IMR-90 (cell line): ENCODE measurements at regions not wholly inside any gene's neighbourhood (a gene's known extent, or its start where the extent isn't known, plus 50 kb on each side); places are given as distances from the start of the nearest gene placed in this dataset.

Experiments
- ATAC-seq: fragments of 200-7000 bp; cut with Tn5 transposase; 2 replicates; pipeline ENCODE4 v1.9.1; 2020; ENCODE audit warnings: low read depth, mild to moderate bottlenecking, moderate library complexity
- BruUV-seq: library from RNA; stranded (reverse); fragments of 400-500 nt; replicated peaks from 2 replicates; lab custom pipeline; 2021; lab: Mats Ljungman, UMichigan
- CTCF ChIA-PET: fragments of 300-600 bp; formaldehyde crosslinking; extraction: SDS; loops from one replicate; lab custom pipeline; 2021; ENCODE audit warnings: antibody characterized with exemption; lab: Yijun Ruan, JAX
- POLR2A ChIA-PET: fragments of 300-600 bp; sonication (Branson Sonifier 250); formaldehyde crosslinking; loops from one replicate; lab custom pipeline; 2022; ENCODE audit warnings: antibody characterized with exemption; ENCODE audit not compliant: unreplicated experiment; lab: Charles Lee
- DNase-seq: peaks from one replicate; pipeline ENCODE4 v3.0.0; 2013
- H2AFZ ChIP-seq: replicated peaks from 2 replicates; pipeline ENCODE3; 2013; ENCODE audit warnings: low read length, mild to moderate bottlenecking; ENCODE audit not compliant: poor library complexity
- H2AK5ac ChIP-seq: 2 replicates; pipeline ENCODE4 v1.6.1; 2013; ENCODE audit warnings: low read depth, low read length, inconsistent platforms
- H2AK9ac ChIP-seq: replicated peaks from 2 replicates; pipeline ENCODE3; 2013; ENCODE audit warnings: mild to moderate bottlenecking, low read depth, low read length, moderate library complexity; ENCODE audit not compliant: poor library complexity
- H2BK120ac ChIP-seq: 2 replicates; pipeline ENCODE4 v1.6.1; 2013; ENCODE audit warnings: low read depth, low read length, inconsistent platforms
- H2BK15ac ChIP-seq: 3 replicates; pipeline ENCODE4 v1.6.1; 2013; ENCODE audit warnings: low read depth, low read length, inconsistent platforms
- H2BK20ac ChIP-seq: 2 replicates; pipeline ENCODE4 v1.6.1; 2013; ENCODE audit warnings: low read depth, mild to moderate bottlenecking, inconsistent platforms, low read length, moderate library complexity
- H2BK5ac ChIP-seq: 2 replicates; pipeline ENCODE4 v1.6.1; 2013; ENCODE audit warnings: mild to moderate bottlenecking, low read depth, low read length, inconsistent platforms; ENCODE audit not compliant: poor library complexity, severe bottlenecking
- H3K14ac ChIP-seq: replicated peaks from 2 replicates; pipeline ENCODE4 v1.6.1; 2013; ENCODE audit warnings: low read depth, low read length, inconsistent platforms
- H3K18ac ChIP-seq: 2 replicates; pipeline ENCODE4 v1.6.1; 2013; ENCODE audit warnings: low read depth, low read length, control low read depth
- H3K23ac ChIP-seq: 2 replicates; pipeline ENCODE4 v1.6.1; 2013; ENCODE audit warnings: low read depth, low read length, inconsistent platforms
- H3K27ac ChIP-seq: 2 replicates; pipeline ENCODE4 v1.5.1; 2013; ENCODE audit warnings: mild to moderate bottlenecking, control low read depth, low read length; ENCODE audit not compliant: insufficient read depth
- H3K27me3 ChIP-seq: 2 replicates; pipeline ENCODE4 v1.6.1; 2013; ENCODE audit warnings: low read length; ENCODE audit not compliant: control insufficient read depth, insufficient read depth
- H3K36me3 ChIP-seq: 2 replicates; pipeline ENCODE4 v1.6.1; 2013; ENCODE audit warnings: low read length, mixed read lengths; ENCODE audit not compliant: control insufficient read depth, insufficient read depth
- H3K4ac ChIP-seq: 2 replicates; pipeline ENCODE4 v1.6.1; 2013; ENCODE audit warnings: low read depth, low read length, inconsistent platforms
- H3K4me1 ChIP-seq: 2 replicates; pipeline ENCODE4 v1.6.1; 2013; ENCODE audit warnings: low read length, mixed read lengths; ENCODE audit not compliant: control insufficient read depth, insufficient read depth
- H3K4me2 ChIP-seq: 2 replicates; pipeline ENCODE4 v1.6.1; 2013; ENCODE audit warnings: low read depth, mild to moderate bottlenecking, control low read depth, low read length, moderate library complexity
- H3K4me3 ChIP-seq: 2 replicates; pipeline ENCODE4 v1.5.1; 2013; ENCODE audit warnings: low read depth, mild to moderate bottlenecking, control low read depth, low read length, moderate library complexity; ENCODE audit not compliant: insufficient read depth
- H3K56ac ChIP-seq: 2 replicates; pipeline ENCODE4 v1.6.1; 2013; ENCODE audit warnings: low read length, inconsistent platforms; ENCODE audit not compliant: insufficient read depth; ENCODE audit errors: extremely low read depth
- H3K79me1 ChIP-seq, 2 experiments: 2 replicates each; pipeline ENCODE4 v1.6.1; 2013; ENCODE audit warnings: low read length in 2 of 2, inconsistent platforms in 1 of 2, low read depth in 1 of 2
- H3K9ac ChIP-seq: 2 replicates; pipeline ENCODE4 v1.6.1; 2013; ENCODE audit warnings: low read depth, low read length, control low read depth
- H3K9me1 ChIP-seq: 2 replicates; pipeline ENCODE4 v1.6.1; 2013; ENCODE audit warnings: low read length, inconsistent platforms; ENCODE audit not compliant: insufficient read depth
- H3K9me3 ChIP-seq: 2 replicates; pipeline ENCODE4 v1.6.1; 2013; ENCODE audit warnings: low read length; ENCODE audit not compliant: control insufficient read depth, insufficient read depth
- H4K20me1 ChIP-seq: 2 replicates; pipeline ENCODE4 v1.6.1; 2013; ENCODE audit warnings: low read length, inconsistent platforms; ENCODE audit not compliant: insufficient read depth
- H4K5ac ChIP-seq: 2 replicates; pipeline ENCODE4 v1.6.1; 2013; ENCODE audit warnings: mild to moderate bottlenecking, low read depth, low read length, control low read depth
- H4K8ac ChIP-seq, 2 experiments: 2 replicates each; pipeline ENCODE4 v1.6.1; 2013; ENCODE audit warnings: low read depth in 2 of 2, low read length in 2 of 2, control low read depth in 1 of 2, inconsistent platforms in 1 of 2
- H4K91ac ChIP-seq: 2 replicates; pipeline ENCODE4 v1.6.1; 2013; ENCODE audit warnings: low read depth, low read length, inconsistent platforms; ENCODE audit not compliant: insufficient read depth
- CEBPB ChIP-seq: IDR thresholded peaks from 2 replicates; pipeline ENCODE4 v1.6.1; 2012; ENCODE audit warnings: low read depth, low read length, improper control_type of control experiment
- MAZ ChIP-seq: IDR thresholded peaks from 2 replicates; pipeline ENCODE4 v1.6.1; 2012; ENCODE audit warnings: low read depth, mild to moderate bottlenecking, low read length, improper control_type of control experiment, moderate library complexity, borderline replicate concordance
- POLR2A ChIP-seq: IDR thresholded peaks from 2 replicates; pipeline ENCODE4 v1.6.1; 2012; ENCODE audit warnings: mild to moderate bottlenecking, low read depth, low read length
- WGBS, 2 experiments: methylation state at CpG; one replicate each; pipeline versions ENCODE4 v1.1.5 to v1.1.7; 2013; ENCODE audit warnings: missing lambda C conversion rate in 2 of 2; ENCODE audit not compliant: insufficient read length in 1 of 2; ENCODE audit errors: extremely low coverage in 2 of 2; 5-methylcytosine and 5-hydroxymethylcytosine counted together
- dilution Hi-C: fragments of 300-500 bp; cut with HindIII; formaldehyde crosslinking; loops from one replicate; pipeline ENCODE4 v1.14.3; 2018; ENCODE audit warnings: low sequenced_read_pairs; ENCODE audit not compliant: unreplicated experiment
- in situ Hi-C: fragments of 300-500 bp; cut with MboI; formaldehyde crosslinking; loops from 3 replicates; pipeline ENCODE4 v1.14.3; 2019; ENCODE audit warnings: low sequenced_read_pairs, inconsistent platforms, mixed read lengths
- intact Hi-C: fragments of 100-400 bp; cut with micrococcal nuclease; formaldehyde crosslinking; loops from 2 replicates; pipeline ENCODE4 v1.10.0; 2022

DNA sequence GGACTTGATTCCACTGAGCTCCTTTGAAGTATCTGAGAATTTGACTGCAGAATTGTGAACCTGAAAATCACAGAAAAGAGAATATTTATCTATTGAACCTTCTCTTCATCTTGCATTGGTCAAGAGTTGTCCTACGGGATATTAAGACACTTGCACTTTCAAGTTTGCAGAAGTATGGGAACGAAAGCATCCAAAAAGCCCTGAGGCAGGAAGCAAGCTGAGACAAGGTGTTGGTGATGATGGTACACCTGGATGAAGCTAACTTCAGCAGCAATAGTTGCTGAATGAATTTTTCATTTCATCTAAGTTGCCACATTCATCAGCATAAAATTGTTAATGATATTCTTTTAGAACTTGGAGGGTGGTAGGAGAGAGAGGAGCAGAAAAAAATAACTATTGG lies 686.6 kb upstream of the ADAMTS5 start:
- CTCF ChIA-PET, result interaction anchor here (1.4 kb wide), 1 partner anchor 10 kb away, joined by 3 read pairs; no protein-coding TSS in a partner anchor
- intact Hi-C loops (no loop called here), in situ Hi-C loops (no loop called here), dilution Hi-C loops (no loop called here)
- Histone ChIP-seq H3K36me3 (no peaks in the 10 kb centered on the region), H4K8ac (no peak overlapping the region), H3K9me3 (no peaks in the 10 kb centered on the region), H2BK120ac (no peak overlapping the region), H3K4me2 (no peak overlapping the region), H2AK9ac (no peak overlapping the region), H3K56ac (no peak overlapping the region), H2AK5ac (no peak overlapping the region), H2BK20ac (no peak overlapping the region), H4K20me1 (no peaks in the 10 kb centered on the region), H3K27ac (no peak overlapping the region), H3K14ac (no peak overlapping the region), H2BK15ac (no peak overlapping the region), H3K9me1 (no peaks in the 10 kb centered on the region), H4K91ac (no peak overlapping the region), H3K18ac (no peak overlapping the region), H2AFZ (no peak overlapping the region), H3K4ac (no peak overlapping the region), H3K27me3 (no peaks in the 10 kb centered on the region), H4K5ac (no peak overlapping the region), H2BK5ac (no peak overlapping the region), H3K4me3 (no peak overlapping the region), H3K23ac (no peak overlapping the region), H3K4me1 (peaks cover 2% of the 10 kb centered on the region; the same call in 1 of the 2 replicates), H3K79me1 (no peaks in the 10 kb centered on the region), H3K9ac (no peak overlapping the region)
- no CpG with 5 or more reads among the region's 2 CpGs for WGBS, 2 experiments
- TF ChIP-seq MAZ, result no peak
- no peak for TF ChIP-seq CEBPB
- no peak for TF ChIP-seq POLR2A
- ATAC-seq (no peak), DNase-seq (no peak)
- POLR2A ChIA-PET, result no interaction called here
- no TSS peak for BruUV-seq
